ENCODE measurements at regions not wholly inside any gene's neighbourhood (a gene's known extent, or its start where the extent isn't known, plus 50 kb on each side); places are given as distances from the start of the nearest gene placed in this dataset.
A peak's percentile ranks its signal among the peaks of the same experiment; 100 is the strongest.

- ATAC-seq (replicated peaks in 6 of 8): no peak
- in situ Hi-C loops (cut with MboI; ENCODE audit: low pct_unique_long_range_greater_than_20kb in 2 of 9, low sequenced_read_pairs in 9 of 9, unreplicated experiment in 9 of 9): no loop called here
Measured at GRCh38 chrX:33607042-33607595, 395.8 kb upstream of the DMD start.

GRCh38 chrX:33605997-33606396 is 394.6 kb upstream of the DMD start:
- Histone ChIP-seq H3K27ac (no peak overlapping the region), H3K4me3 (no peak overlapping the region), H3K4me1 (replicated peaks in 1 of 2) (no peaks in the 10 kb centered on the region)
- ATAC-seq (replicated peaks in 6 of 8): no peak
- WGBS, 10 experiments: 6 to 50% methylated on average over 1 to 2 of the region's 4 CpGs; no CpG with 5 or more reads in 8 of the 10 experiments
- in situ Hi-C loops (cut with MboI; ENCODE audit: low pct_unique_long_range_greater_than_20kb in 2 of 9, low sequenced_read_pairs in 9 of 9, unreplicated experiment in 9 of 9): no loop called here

More at GRCh38 chrX:33607042-33607595, 395.8 kb upstream of the DMD start:
- Histone ChIP-seq H3K27ac (no peak overlapping the region), H3K4me1 (replicated peaks in 1 of 2) (no peaks in the 10 kb centered on the region), H3K4me3 (no peak overlapping the region)
- WGBS, 10 experiments: 57% methylated on average over 1 of the region's 7 CpGs; no CpG with 5 or more reads in 9 of the 10 experiments

DNA sequence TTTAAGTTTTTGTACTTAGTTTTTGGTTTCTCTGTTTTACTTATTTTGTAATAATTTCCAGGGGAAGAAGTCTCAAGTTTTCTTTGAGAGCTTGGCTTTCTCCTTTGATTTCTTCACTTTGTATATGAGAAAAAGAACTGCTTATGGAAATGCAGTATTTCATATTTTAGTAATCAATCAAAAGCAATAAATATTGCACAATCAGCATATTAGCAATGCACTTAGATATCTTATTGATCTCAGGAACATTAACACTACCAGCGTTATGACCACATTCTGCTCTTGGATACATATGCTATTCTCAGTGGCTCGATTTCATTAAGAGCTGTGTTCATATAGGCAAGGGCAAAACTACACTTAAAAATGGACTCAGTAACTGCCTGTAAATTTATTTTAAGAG is 381.0 kb upstream of the DMD start:
- no peak for ATAC-seq (replicated peaks in 6 of 8)
- no peak overlapping the region for H3K4me3 ChIP-seq
- H3K27ac ChIP-seq: no peak overlapping the region
- peaks cover 0 to 5% of the 10 kb centered on the region in 2 donors for H3K4me1 ChIP-seq (replicated peaks in 1 of 2)
- 29 to 80% (median 53%) methylated on average over 1 to 2 of the region's 2 CpGs; no CpG with 5 or more reads in 7 of the 10 experiments for WGBS, 10 experiments
- in situ Hi-C loops (cut with MboI; ENCODE audit: low pct_unique_long_range_greater_than_20kb in 2 of 9, low sequenced_read_pairs in 9 of 9, unreplicated experiment in 9 of 9): no loop called here

GRCh38 chrX:33589316-33589715 is 378.0 kb upstream of the DMD start:
- Histone ChIP-seq H3K4me3 (no peak overlapping the region), H3K27ac (no peak overlapping the region), H3K4me1 (replicated peaks in 1 of 2) (peaks cover 0 to 8% of the 10 kb centered on the region in 2 donors)
- in situ Hi-C loops (cut with MboI; ENCODE audit: low pct_unique_long_range_greater_than_20kb in 2 of 9, low sequenced_read_pairs in 9 of 9, unreplicated experiment in 9 of 9): no loop called here
- peak in 4 of 8 experiments; percentile 59 to 81 (median 78) for ATAC-seq (replicated peaks in 6 of 8)
- 0 to 22% (median 0%) methylated on average over 1 of the region's 1 CpG; no CpG with 5 or more reads in 6 of the 10 experiments for WGBS, 10 experiments

GRCh38 chrX:33543757-33544156 is 332.4 kb upstream of the DMD start:
- ATAC-seq (replicated peaks in 6 of 8): no peak
- in situ Hi-C loops (cut with MboI; ENCODE audit: low pct_unique_long_range_greater_than_20kb in 2 of 9, low sequenced_read_pairs in 9 of 9, unreplicated experiment in 9 of 9): no loop called here
- 8 to 68% methylated on average over 2 to 3 of the region's 4 CpGs; no CpG with 5 or more reads in 8 of the 10 experiments for WGBS, 10 experiments
- H3K27ac ChIP-seq: no peak overlapping the region
- H3K4me3 ChIP-seq: no peak overlapping the region
- no peaks in the 10 kb centered on the region for H3K4me1 ChIP-seq (replicated peaks in 1 of 2)

Data from motor neuron (in vitro differentiated cells).